MM.1S (cell line): ENCODE measurements at regions not wholly inside any gene's neighbourhood (a gene's known extent, or its start where the extent isn't known, plus 50 kb on each side); places are given as distances from the start of the nearest gene placed in this dataset.

Experiments
- EZH2 ChIP-seq: fragments of 300-600 bp; sonication (generic); optimal IDR thresholded peaks from 2 replicates; pipeline ENCODE3; 2017; ENCODE audit warnings: low read depth, mild to moderate bottlenecking, antibody characterized with exemption, low read length, mixed read lengths
- EZH2phosphoT487 ChIP-seq: fragments of 300-600 bp; sonication (generic); IDR thresholded peaks from 2 replicates; pipeline ENCODE4 v1.6.1; 2018; ENCODE audit warnings: antibody characterized with exemption, low read length

GRCh38 chr13:44249431-44249836 is 124.2 kb upstream of the SERP2 start:
- TF ChIP-seq EZH2phosphoT487 (no peak), EZH2 (no peak)
